ENCODE measurements at regions not wholly inside any gene's neighbourhood (a gene's known extent, or its start where the extent isn't known, plus 50 kb on each side); places are given as distances from the start of the nearest gene placed in this dataset.

- no peaks in the 10 kb centered on the region for H3K36me3 ChIP-seq
- no peaks in the 10 kb centered on the region for H3K27me3 ChIP-seq
- no peak for TF ChIP-seq CTCF (IDR thresholded peaks at IDR 0.05)
- no peak overlapping the region for H3K4me3 ChIP-seq
- no peak for DNase-seq
- H3K4me1 ChIP-seq: no peaks in the 10 kb centered on the region
- H3K9me3 ChIP-seq: peaks cover 0 to 2% (median 0%) of the 10 kb centered on the region in 3 donors
- intact Hi-C loops (cut with DNase I; ENCODE audit: low total_unique reads): no loop called here
- no peak overlapping the region for H3K27ac ChIP-seq
Measured at GRCh38 chr7:10910447-10910846, 63.2 kb upstream of the PHF14 start.

- no peaks in the 10 kb centered on the region for H3K36me3 ChIP-seq
- DNase-seq: no peak
- no peak overlapping the region for H3K4me3 ChIP-seq
- peaks cover 0 to 2% (median 0%) of the 10 kb centered on the region in 3 donors for H3K9me3 ChIP-seq
- no peak for TF ChIP-seq CTCF (IDR thresholded peaks at IDR 0.05)
- no peaks in the 10 kb centered on the region for H3K4me1 ChIP-seq
- no peaks in the 10 kb centered on the region for H3K27me3 ChIP-seq
- intact Hi-C loops (cut with DNase I; ENCODE audit: low total_unique reads): no loop called here
- no peak overlapping the region for H3K27ac ChIP-seq
Measured at GRCh38 chr7:10912077-10912476, 61.6 kb upstream of the PHF14 start.

GRCh38 chr7:10913457-10913856, 60.2 kb upstream of the PHF14 start:
- intact Hi-C loops (cut with DNase I; ENCODE audit: low total_unique reads): no loop called here
- TF ChIP-seq CTCF (IDR thresholded peaks at IDR 0.05): no peak
- DNase-seq: no peak

GRCh38 chr7:10918093-10918590, 55.5 kb upstream of the PHF14 start:
- intact Hi-C loops (cut with DNase I; ENCODE audit: low total_unique reads): no loop called here
- Histone ChIP-seq H3K4me1 (peaks cover 0 to 15% (median 0%) of the 10 kb centered on the region in 4 donors), H3K27me3 (no peaks in the 10 kb centered on the region), H3K9me3 (no peaks in the 10 kb centered on the region), H3K36me3 (no peaks in the 10 kb centered on the region), H3K27ac (no peak overlapping the region), H3K4me3 (no peak overlapping the region)
- DNase-seq: no peak
- no peak for TF ChIP-seq CTCF (IDR thresholded peaks at IDR 0.05)

More at GRCh38 chr7:10913457-10913856, 60.2 kb upstream of the PHF14 start:
- Histone ChIP-seq H3K27ac (no peak overlapping the region), H3K9me3 (peaks cover 0 to 2% (median 0%) of the 10 kb centered on the region in 3 donors), H3K4me1 (peaks cover 0 to 3% (median 0%) of the 10 kb centered on the region in 4 donors), H3K27me3 (no peaks in the 10 kb centered on the region), H3K4me3 (no peak overlapping the region), H3K36me3 (no peaks in the 10 kb centered on the region)

GRCh38 chr7:10919923-10920322, 53.7 kb upstream of the PHF14 start:
- Histone ChIP-seq H3K27ac (peak overlapping the region in 1 of 2 donors; percentile 1), H3K27me3 (no peaks in the 10 kb centered on the region), H3K9me3 (no peaks in the 10 kb centered on the region), H3K4me3 (no peak overlapping the region), H3K36me3 (no peaks in the 10 kb centered on the region), H3K4me1 (peaks cover 0 to 15% (median 0%) of the 10 kb centered on the region in 4 donors)
- DNase-seq: no peak
- no peak for TF ChIP-seq CTCF (IDR thresholded peaks at IDR 0.05)
- intact Hi-C loops (cut with DNase I; ENCODE audit: low total_unique reads): no loop called here

Data from tibial artery (tissue), 4 donors.